Skeletal muscle satellite cell (primary cell): ENCODE measurements at regions not wholly inside any gene's neighbourhood (a gene's known extent, or its start where the extent isn't known, plus 50 kb on each side); places are given as distances from the start of the nearest gene placed in this dataset.

ENCODE experiments used
- H3K27me3 ChIP-seq: 2 replicates; pipeline ENCODE4 v1.7.0; 2013; ENCODE audit warnings: low read length; ENCODE audit not compliant: control insufficient read depth, insufficient read depth
- H3K36me3 ChIP-seq: 2 replicates; pipeline ENCODE4 v1.7.0; 2013; ENCODE audit warnings: mild to moderate bottlenecking, control low read depth, low read length; ENCODE audit not compliant: insufficient read depth
- H3K4me1 ChIP-seq: 2 replicates; pipeline ENCODE4 v1.7.0; 2013; ENCODE audit warnings: low read length; ENCODE audit not compliant: control insufficient read depth, insufficient read depth
- H3K4me2 ChIP-seq: 2 replicates; pipeline ENCODE4 v1.7.0; 2013; ENCODE audit warnings: mild to moderate bottlenecking, low read length
- H3K4me3 ChIP-seq: 2 replicates; pipeline ENCODE4 v1.7.0; 2013; ENCODE audit warnings: low read length
- H3K9ac ChIP-seq: 2 replicates; pipeline ENCODE4 v1.7.0; 2013; ENCODE audit warnings: mild to moderate bottlenecking, low read depth, low read length, moderate library complexity
- H3K9me3 ChIP-seq: replicated peaks from 2 replicates; pipeline ENCODE4 v1.7.0; 2013; ENCODE audit warnings: mild to moderate bottlenecking, control low read depth, low read length

- Histone ChIP-seq H3K4me3 (no peak overlapping the region), H3K36me3 (no peaks in the 10 kb centered on the region), H3K4me1 (no peaks in the 10 kb centered on the region), H3K27me3 (no peaks in the 10 kb centered on the region), H3K4me2 (no peak overlapping the region), H3K9ac (no peak overlapping the region), H3K9me3 (no peaks in the 10 kb centered on the region)
These were observed 1561.0 kb upstream of the MIR17HG start for GRCh38 chr13:89786531-89786930.

- H3K27me3 ChIP-seq: no peaks in the 10 kb centered on the region
- no peaks in the 10 kb centered on the region for H3K36me3 ChIP-seq
- no peak overlapping the region for H3K9ac ChIP-seq
- H3K9me3 ChIP-seq: no peaks in the 10 kb centered on the region
- no peak overlapping the region for H3K4me2 ChIP-seq
- H3K4me1 ChIP-seq: no peaks in the 10 kb centered on the region
- no peak overlapping the region for H3K4me3 ChIP-seq
These were observed 1556.8 kb upstream of the MIR17HG start for GRCh38 chr13:89790696-89791095.

GRCh38 chr13:89791971-89792630 is 1555.4 kb upstream of the MIR17HG start:
- Histone ChIP-seq H3K4me3 (no peak overlapping the region), H3K9me3 (no peaks in the 10 kb centered on the region)

GRCh38 chr13:89796196-89796595 is 1551.3 kb upstream of the MIR17HG start:
- no peak overlapping the region for H3K4me2 ChIP-seq
- H3K4me1 ChIP-seq: no peaks in the 10 kb centered on the region
- no peaks in the 10 kb centered on the region for H3K27me3 ChIP-seq
- H3K9me3 ChIP-seq: no peaks in the 10 kb centered on the region
- H3K36me3 ChIP-seq: no peaks in the 10 kb centered on the region
- no peak overlapping the region for H3K9ac ChIP-seq
- H3K4me3 ChIP-seq: no peak overlapping the region

More at GRCh38 chr13:89791971-89792630, 1555.4 kb upstream of the MIR17HG start:
- Histone ChIP-seq H3K4me2 (no peak overlapping the region), H3K4me1 (no peaks in the 10 kb centered on the region), H3K36me3 (no peaks in the 10 kb centered on the region), H3K9ac (no peak overlapping the region), H3K27me3 (no peaks in the 10 kb centered on the region)

- H3K9ac ChIP-seq: no peak overlapping the region
- no peaks in the 10 kb centered on the region for H3K4me1 ChIP-seq
- no peaks in the 10 kb centered on the region for H3K9me3 ChIP-seq
- H3K4me2 ChIP-seq: no peak overlapping the region
- no peak overlapping the region for H3K4me3 ChIP-seq
- H3K27me3 ChIP-seq: no peaks in the 10 kb centered on the region
- H3K36me3 ChIP-seq: no peaks in the 10 kb centered on the region
These were observed 1543.6 kb upstream of the MIR17HG start for GRCh38 chr13:89803839-89804238.

GRCh38 chr13:89806594-89806993 is 1540.9 kb upstream of the MIR17HG start:
- Histone ChIP-seq H3K27me3 (no peaks in the 10 kb centered on the region), H3K4me2 (no peak overlapping the region), H3K4me3 (no peak overlapping the region), H3K4me1 (no peaks in the 10 kb centered on the region), H3K9ac (no peak overlapping the region), H3K9me3 (no peaks in the 10 kb centered on the region), H3K36me3 (no peaks in the 10 kb centered on the region)

- H3K9ac ChIP-seq: no peak overlapping the region
- H3K36me3 ChIP-seq: no peaks in the 10 kb centered on the region
- H3K4me2 ChIP-seq: no peak overlapping the region
- H3K27me3 ChIP-seq: no peaks in the 10 kb centered on the region
- H3K9me3 ChIP-seq: no peaks in the 10 kb centered on the region
- H3K4me3 ChIP-seq: no peak overlapping the region
- H3K4me1 ChIP-seq: no peaks in the 10 kb centered on the region
These were observed 1534.6 kb upstream of the MIR17HG start for GRCh38 chr13:89812856-89813255.

GRCh38 chr13:89816404-89816803 is 1531.1 kb upstream of the MIR17HG start:
- no peaks in the 10 kb centered on the region for H3K27me3 ChIP-seq
- H3K4me1 ChIP-seq: no peaks in the 10 kb centered on the region
- no peaks in the 10 kb centered on the region for H3K36me3 ChIP-seq
- no peak overlapping the region for H3K9ac ChIP-seq
- H3K9me3 ChIP-seq: no peaks in the 10 kb centered on the region
- no peak overlapping the region for H3K4me2 ChIP-seq
- H3K4me3 ChIP-seq: no peak overlapping the region

- H3K4me3 ChIP-seq: no peak overlapping the region
- no peaks in the 10 kb centered on the region for H3K36me3 ChIP-seq
- no peaks in the 10 kb centered on the region for H3K4me1 ChIP-seq
- H3K9me3 ChIP-seq: no peaks in the 10 kb centered on the region
- H3K4me2 ChIP-seq: no peak overlapping the region
- H3K27me3 ChIP-seq: no peaks in the 10 kb centered on the region
- H3K9ac ChIP-seq: no peak overlapping the region
These were observed 1525.0 kb upstream of the MIR17HG start for GRCh38 chr13:89822467-89822866.

- Histone ChIP-seq H3K36me3 (no peaks in the 10 kb centered on the region), H3K4me1 (no peaks in the 10 kb centered on the region), H3K9ac (no peak overlapping the region), H3K9me3 (no peaks in the 10 kb centered on the region), H3K4me3 (no peak overlapping the region), H3K27me3 (no peaks in the 10 kb centered on the region), H3K4me2 (no peak overlapping the region)
These were observed 1519.9 kb upstream of the MIR17HG start for GRCh38 chr13:89827552-89827951.

- H3K9me3 ChIP-seq: no peaks in the 10 kb centered on the region
- H3K4me2 ChIP-seq: no peak overlapping the region
- no peaks in the 10 kb centered on the region for H3K4me1 ChIP-seq
- H3K36me3 ChIP-seq: no peaks in the 10 kb centered on the region
- H3K4me3 ChIP-seq: no peak overlapping the region
- no peak overlapping the region for H3K9ac ChIP-seq
- H3K27me3 ChIP-seq: no peaks in the 10 kb centered on the region
These were observed 1519.0 kb upstream of the MIR17HG start for GRCh38 chr13:89828506-89828905.

GRCh38 chr13:89831157-89831556 is 1516.3 kb upstream of the MIR17HG start:
- no peak overlapping the region for H3K4me3 ChIP-seq
- H3K4me2 ChIP-seq: no peak overlapping the region
- H3K9ac ChIP-seq: no peak overlapping the region
- no peaks in the 10 kb centered on the region for H3K36me3 ChIP-seq
- no peaks in the 10 kb centered on the region for H3K4me1 ChIP-seq
- H3K9me3 ChIP-seq: no peaks in the 10 kb centered on the region
- H3K27me3 ChIP-seq: no peaks in the 10 kb centered on the region
